GM13976 (cell line): ENCODE measurements at regions not wholly inside any gene's neighbourhood (a gene's known extent, or its start where the extent isn't known, plus 50 kb on each side); places are given as distances from the start of the nearest gene placed in this dataset.

ENCODE experiments used
- DNase-seq: peaks from one replicate; pipeline ENCODE4 v3.0.0; 2012; ENCODE audit warnings: low spot score
- CTCF ChIP-seq: IDR thresholded peaks from 2 replicates; pipeline ENCODE4 v1.5.1; 2012; ENCODE audit warnings: borderline replicate concordance, mild to moderate bottlenecking; ENCODE audit not compliant: insufficient read depth; ENCODE audit errors: extremely low read depth, missing control alignments, control extremely low read depth
- in situ Hi-C: fragments of 300-500 bp; cut with MboI; formaldehyde crosslinking; loops from one replicate; pipeline ENCODE4 v1.12.0; 2022; ENCODE audit warnings: low sequenced_read_pairs, mixed read lengths, inconsistent platforms; ENCODE audit not compliant: unreplicated experiment

GRCh38 chr1:9435153-9435636 is 104.1 kb upstream of the SLC25A33 start:
- TF ChIP-seq CTCF = no peak
- in situ Hi-C loops = no loop called here
- DNase-seq = no peak

DNA sequence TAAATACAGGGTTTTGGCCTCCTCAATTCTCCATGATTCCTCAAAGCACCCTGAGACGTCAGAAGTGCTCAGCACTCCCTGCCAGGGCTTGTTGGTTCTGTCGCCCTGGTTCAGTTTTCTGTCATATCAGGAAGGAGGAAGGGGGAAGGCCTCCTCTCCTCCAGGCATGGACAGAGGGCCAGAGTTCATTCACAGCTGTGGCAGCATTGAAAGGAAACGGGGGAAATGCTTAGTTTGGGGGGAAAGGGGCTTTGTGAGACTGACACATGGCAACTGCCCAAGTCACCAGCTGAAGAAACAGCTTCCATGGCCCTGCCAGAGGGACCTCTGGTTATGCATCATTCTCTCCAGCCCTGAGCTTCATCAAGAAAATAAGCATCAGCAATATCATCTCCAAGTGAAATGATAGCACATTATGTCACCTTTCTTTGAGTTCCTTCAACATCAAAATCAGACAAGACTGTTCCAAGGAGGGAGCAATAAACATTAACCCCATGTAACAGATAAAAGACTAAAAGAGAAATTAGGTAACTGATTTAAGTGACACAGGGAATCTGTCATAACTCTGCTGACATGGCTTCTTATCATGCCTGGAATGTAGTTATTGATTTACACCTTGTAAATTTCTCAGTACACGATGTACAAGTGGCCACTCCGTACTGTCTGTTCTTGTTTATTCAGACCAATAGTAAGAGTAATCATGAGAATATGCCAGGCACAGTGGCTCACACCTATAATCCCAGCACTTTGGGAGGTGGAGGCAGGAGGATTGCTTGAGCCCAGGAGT is 103.2 kb upstream of the SLC25A33 start:
- no peak for TF ChIP-seq CTCF
- in situ Hi-C loops = no loop called here
- no peak for DNase-seq

DNA sequence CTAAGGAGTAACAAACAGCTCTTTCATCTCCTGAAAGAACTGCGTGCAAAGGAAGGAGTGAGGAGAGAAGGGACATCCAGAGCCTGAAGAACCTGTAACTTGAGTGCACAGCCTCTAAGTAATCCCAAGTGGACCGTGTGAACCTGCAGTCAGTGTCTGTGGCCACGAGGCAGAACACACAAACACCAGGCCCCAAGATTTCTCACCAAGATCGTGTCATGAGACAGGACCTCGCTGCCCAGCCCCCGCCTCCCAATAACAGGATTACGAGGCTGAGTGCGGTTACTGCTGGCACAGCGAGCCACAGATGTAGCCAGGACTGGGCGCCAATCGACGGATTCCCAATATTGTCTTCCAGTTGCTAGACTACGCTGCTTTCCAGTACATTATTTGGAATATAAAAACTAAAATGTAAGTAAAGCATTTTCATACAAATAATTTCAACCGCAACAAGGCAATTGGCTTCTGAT is 101.3 kb upstream of the SLC25A33 start:
- DNase-seq = no peak
- no peak for TF ChIP-seq CTCF
- in situ Hi-C loops = no loop called here

GRCh38 chr1:9438431-9439073 is 100.7 kb upstream of the SLC25A33 start:
- DNase-seq = no peak
- in situ Hi-C loops = no loop called here
- TF ChIP-seq CTCF = no peak

DNA sequence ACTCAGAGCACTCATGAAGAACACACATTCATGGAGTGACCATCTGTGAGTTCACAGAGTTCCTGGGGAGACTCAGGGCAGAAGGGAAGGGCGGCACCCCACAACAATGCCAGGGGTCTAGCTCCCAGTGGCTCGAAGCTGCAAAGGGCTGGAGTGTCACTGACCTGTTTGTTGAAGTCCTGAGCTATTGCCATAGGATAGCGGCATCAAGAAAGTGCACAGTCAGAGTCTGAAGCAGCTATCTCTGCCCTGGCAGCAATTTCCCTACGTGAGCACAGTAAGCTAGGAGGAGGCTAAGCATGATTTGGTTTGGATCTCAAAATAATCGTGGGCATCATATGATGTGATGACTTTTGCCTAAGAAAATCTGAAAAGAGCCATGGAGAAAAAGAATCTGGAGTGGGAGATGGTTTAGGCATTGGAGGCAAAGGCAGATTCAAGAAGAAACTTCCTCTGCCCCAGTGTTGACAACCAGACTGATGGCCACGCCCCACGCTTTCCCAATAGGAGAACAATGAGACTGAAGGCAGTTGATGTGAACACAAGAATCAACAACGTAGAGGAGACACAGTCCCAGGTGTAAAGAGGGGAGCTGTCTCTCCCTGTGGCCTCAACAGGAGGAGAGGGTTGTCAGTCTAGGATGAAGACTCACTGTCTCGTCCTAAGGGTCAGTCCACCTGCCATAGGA is 100.0 kb upstream of the SLC25A33 start:
- no peak for DNase-seq
- TF ChIP-seq CTCF = no peak
- in situ Hi-C loops = no loop called here

GRCh38 chr1:9440261-9440660 is 99.0 kb upstream of the SLC25A33 start:
- in situ Hi-C loops = no loop called here
- TF ChIP-seq CTCF = no peak
- DNase-seq = no peak
